Fibroblast of skin of left quadriceps (primary cell): ENCODE measurements at regions not wholly inside any gene's neighbourhood (a gene's known extent, or its start where the extent isn't known, plus 50 kb on each side); places are given as distances from the start of the nearest gene placed in this dataset.
"Not testable (repeated sequence)": the region's sequence is repeated elsewhere in the genome, so short reads cannot be mapped to it uniquely, and the experiment has no call there.

ENCODE experiments used
- DNase-seq, 2 experiments: peaks; one replicate each; pipeline ENCODE4 v3.0.0-alpha.2; 2013; ENCODE audit warnings: low read depth in 2 of 2

GRCh38 chr3:75242012-75242735 lies 422.0 kb upstream of the FRG2C start:
- DNase-seq, result no peak

DNA sequence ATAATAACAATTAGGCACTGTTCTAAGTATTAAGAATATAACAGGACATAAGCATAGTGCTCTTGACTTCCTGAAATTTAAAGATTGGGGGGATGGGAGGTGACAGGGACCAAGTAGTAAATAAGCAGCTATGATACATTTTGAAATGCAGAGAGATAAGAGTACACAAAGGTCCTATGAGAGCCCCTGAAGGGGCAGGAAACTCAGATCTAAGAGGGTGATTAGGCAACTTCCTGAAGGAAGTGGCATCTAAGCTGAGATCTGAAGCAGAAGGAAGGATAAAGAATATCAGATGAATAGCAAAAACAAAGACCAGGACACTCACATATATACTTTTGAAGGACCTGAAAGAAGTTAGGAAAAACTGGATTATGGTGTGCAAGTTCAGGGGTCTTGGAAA lies 415.2 kb upstream of the FRG2C start:
- no peak for DNase-seq

DNA sequence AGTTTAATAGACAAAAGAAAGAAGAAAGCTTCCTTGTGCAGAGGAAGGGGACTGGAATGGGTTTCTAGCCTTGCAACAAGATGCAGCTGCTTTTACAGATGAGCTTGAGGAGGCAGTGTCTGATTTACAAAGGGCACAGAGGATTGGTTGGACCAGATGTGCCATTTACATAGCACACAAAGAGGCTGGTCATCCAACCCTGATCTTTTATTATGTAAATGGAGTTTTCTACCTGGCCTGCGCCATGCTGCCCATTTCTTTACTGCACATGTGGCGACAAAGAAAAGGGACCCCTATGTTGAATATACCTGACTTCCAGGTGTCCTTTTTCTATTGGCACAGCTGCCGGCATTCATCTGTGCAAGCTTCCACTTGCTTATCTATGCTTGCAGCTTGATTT lies 409.4 kb upstream of the FRG2C start:
- DNase-seq, result no peak

GRCh38 chr3:75258825-75259683 lies 405.1 kb upstream of the FRG2C start:
- not testable (repeated sequence) for DNase-seq

DNA sequence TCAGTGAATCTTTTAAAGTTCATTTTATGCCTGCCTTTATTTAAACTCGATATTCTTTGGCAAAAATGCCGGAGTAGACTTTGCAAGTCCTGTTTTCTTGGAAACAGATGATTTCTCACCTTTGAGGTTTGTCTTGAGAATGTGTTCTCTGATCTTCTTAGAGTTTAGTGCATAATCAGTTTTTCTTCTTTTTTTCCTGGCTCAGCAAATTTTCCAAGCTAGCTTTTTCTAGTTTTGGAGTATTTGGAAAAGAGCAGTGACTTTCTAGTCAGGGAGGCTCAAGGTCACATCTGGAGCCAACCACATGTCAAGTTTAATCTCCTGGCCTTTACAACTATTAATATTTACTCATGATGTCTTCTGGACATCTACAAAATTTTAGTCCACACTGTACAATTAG lies 403.2 kb upstream of the FRG2C start:
- not testable (repeated sequence) for DNase-seq

DNA sequence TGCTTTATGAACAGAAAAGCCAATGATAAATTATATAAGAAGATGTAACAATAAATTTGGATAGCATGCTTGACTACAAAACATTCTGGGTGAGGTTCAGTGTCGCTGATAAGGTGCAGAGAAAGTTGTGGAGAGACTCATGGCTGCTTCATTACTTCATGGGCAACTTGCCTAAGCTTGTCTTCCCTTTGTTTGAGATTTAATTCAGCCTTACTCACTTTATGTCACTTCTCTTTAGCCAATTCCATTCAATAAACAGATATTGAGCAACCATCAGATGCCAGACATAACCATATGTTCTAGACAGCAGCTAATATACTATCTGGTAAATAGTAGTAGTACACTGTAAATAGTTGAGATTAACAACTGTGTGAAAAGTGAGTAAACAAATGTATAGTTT lies 401.5 kb upstream of the FRG2C start:
- DNase-seq, result no peak

DNA sequence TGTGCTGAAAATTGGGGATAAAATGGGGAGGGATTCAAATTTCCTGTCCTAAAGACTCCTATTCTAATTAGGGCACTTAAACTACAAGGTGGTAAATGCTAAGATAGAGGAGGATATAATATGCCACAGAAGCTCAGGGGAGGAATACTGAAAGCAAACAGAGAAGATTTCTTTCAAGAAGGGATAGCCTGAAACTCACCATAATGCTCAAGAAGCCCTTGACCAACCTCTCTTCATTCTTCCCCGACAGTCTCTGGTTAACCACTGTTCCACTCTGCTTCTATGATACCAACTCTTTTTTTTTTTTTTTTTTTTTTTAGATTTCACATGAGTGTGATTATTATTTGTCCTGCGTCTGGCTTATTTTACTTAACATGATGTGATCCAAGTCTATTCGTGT lies 398.2 kb upstream of the FRG2C start:
- no peak for DNase-seq

DNA sequence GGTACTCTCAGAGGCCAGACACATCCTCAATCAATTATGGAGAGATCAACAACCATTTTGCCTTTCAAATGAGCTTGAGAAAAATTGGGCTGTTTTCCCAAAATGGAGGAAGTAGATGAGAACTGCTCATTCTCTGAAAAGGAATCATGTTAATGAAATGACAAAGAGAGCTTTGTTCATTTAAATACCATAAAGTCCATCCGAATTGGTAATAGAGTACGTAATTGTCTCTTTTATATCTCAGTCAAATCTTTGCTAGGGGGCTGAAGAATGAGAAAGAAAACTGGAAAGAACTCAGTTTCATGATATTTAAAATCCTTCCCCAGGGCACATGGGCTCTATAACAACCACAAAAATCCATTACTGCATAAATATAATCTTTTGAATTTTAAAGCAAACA lies 395.6 kb upstream of the FRG2C start:
- DNase-seq, result not testable (repeated sequence)

DNA sequence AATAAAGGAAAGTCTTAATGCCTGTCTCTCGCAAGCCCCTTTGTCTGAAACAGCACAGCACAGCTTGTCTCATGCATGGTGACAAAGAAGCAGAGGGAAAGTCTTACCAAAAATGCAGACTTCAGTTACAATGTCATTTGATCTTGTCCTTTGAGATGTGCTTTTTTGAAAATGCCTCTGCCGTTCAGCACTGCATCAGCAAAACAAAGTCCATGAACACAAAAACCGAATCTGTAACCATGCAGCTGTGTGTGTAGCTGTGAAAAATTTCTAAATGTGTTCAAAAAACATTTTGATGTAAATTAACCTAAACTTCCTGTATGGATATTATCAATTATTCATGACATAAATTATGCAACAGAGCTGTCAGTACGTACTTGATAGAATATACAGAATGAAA lies 391.9 kb upstream of the FRG2C start:
- not testable (repeated sequence) for DNase-seq

GRCh38 chr3:75272691-75273090 lies 391.4 kb upstream of the FRG2C start:
- DNase-seq, result peak; percentile 63 to 65

- peak; percentile 56 to 57 for DNase-seq
These were observed 378.5 kb upstream of the FRG2C start for GRCh38 chr3:75285531-75286148.

DNA sequence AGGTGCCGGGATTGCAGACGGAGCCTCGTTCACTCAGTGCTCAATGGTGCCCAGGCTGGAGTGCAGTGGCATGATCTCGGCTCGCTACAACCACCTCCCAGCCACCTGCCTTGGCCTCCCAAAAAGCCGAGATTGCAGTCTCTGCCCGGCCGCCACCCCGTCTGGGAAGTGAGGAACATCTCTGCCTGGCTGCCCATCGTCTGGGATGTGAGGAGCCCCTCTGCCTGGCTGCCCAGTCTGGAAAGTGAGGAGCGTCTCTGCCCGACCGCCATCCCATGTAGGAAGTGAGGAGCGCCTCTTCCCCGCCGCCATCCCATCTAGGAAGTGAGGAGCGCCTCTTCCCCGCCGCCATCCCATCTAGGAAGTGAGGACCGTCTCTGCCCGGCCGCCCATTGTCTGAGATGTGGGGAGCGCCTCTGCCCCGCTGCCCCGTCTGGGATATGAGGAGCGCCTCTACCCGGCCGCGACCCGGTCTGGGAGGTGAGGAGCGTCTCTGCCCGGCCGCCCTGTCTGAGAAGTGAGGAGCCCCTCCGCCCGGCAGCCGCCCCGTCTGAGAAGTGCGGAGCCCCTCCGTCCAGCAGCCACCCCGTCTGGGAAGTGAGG lies 375.1 kb upstream of the FRG2C start:
- DNase-seq, result not testable (repeated sequence)

DNA sequence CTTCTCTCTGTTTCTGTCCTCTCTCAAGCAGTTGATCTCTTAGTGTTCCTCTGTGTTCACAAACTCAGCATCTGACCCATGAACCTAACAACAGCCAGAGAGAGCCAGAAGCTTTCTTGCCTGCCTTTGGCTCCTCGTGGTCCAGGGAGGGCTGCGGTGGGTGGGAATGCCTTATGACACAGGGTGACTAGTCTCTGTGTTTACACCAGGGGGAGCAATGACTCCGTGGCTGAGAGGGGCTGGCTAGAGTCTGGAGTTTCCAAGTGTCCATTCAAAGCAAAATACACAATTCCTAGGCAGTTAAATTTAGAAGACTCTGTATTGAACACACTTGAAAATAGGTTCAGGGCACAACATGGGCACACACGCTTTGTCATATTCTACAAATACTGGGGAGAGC lies 370.0 kb upstream of the FRG2C start:
- peak in 1 of 2 experiments; percentile 5 for DNase-seq

- DNase-seq, result no peak
These were observed 369.1 kb upstream of the FRG2C start for GRCh38 chr3:75295013-75295412.

- no peak for DNase-seq
These were observed 367.3 kb upstream of the FRG2C start for GRCh38 chr3:75296858-75297257.

DNA sequence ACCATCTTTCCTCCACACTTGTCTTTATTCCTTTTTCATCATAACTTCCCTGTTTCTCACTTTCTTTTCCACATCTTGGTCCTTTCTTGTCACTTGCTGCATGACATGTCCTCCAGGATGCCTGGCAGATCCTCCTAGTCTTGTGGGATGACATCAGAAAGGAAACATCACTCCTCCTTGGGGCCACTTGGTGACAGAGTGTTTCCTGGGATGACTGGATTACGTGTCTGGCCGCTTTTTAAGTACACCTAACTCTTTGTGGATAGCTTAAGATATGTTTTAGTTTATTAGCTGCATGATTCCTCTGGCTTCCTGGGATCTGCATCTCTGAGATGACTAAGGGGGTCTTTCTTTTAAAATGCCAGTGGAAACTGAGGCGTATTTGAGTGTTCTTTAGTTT lies 363.5 kb upstream of the FRG2C start:
- no peak for DNase-seq

GRCh38 chr3:75301050-75301449 lies 363.1 kb upstream of the FRG2C start:
- DNase-seq, result not testable (repeated sequence)

DNA sequence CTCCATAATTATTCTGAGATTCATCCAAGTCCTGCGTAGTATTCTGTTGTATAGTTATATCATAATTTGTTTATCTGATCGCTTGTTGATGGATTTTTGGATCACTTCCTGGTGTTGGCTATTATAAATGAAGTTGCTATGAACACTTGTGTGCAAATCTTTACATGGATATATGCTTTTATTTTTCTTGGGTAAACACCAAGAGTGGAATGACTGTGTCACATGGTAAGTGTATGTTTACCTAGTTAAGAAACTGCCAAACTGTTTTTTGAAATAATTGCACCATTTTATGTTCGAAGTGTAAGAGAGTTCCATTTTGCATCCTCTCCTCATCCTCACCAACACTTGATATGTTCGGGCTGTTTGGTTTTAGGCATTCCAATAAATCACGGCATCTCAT lies 360.4 kb upstream of the FRG2C start:
- no peak for DNase-seq

GRCh38 chr3:75305901-75306300 lies 358.2 kb upstream of the FRG2C start:
- DNase-seq, result no peak

DNA sequence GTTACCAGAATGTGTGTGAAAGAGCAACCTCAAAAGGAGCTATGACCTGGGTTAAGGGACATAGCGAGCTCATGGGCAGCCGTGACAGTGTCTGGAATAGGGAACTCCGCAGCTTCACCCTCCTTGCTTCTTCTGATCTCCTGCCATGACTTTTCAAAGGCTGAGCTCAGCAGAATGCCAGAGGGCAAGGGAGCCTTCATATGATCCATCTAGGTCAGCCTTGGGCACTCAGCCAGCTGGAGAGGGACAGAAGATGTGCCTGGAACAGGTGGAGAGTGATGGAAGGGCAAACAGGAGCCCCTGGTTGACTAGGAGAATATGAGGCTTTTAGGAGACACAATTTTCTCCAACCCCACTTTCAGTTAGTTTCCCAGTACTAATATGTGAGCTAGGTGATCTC lies 352.8 kb upstream of the FRG2C start:
- DNase-seq, result not testable (repeated sequence)

DNA sequence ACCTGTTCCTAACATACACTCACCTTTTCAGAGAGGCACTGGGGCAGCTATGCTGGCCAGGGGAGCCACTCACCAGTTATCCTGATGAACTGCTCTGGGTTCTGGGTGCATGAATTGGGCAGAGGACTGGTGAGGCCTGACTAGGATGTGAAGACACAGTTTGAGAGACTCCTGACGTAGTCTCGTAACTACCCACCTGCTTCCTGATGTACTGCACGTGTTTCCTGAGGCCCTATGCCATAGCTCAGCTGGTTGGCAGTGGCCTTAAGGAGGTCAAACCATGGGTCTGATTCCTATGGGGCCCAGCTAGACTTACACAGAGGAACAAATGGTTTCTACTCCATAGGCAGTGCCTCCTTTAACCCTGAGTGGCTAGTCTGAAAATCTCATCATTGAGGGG lies 351.7 kb upstream of the FRG2C start:
- DNase-seq, result not testable (repeated sequence)

- DNase-seq, result not testable (repeated sequence)
These were observed 344.4 kb upstream of the FRG2C start for GRCh38 chr3:75319776-75320175.
